Activated naive CD4-positive, alpha-beta T cell treated with anti-CD3 and anti-CD28 coated beads, Interleukin-2, amount 50 U/mL, for 24 hours (primary cell): ENCODE measurements at regions not wholly inside any gene's neighbourhood (a gene's known extent, or its start where the extent isn't known, plus 50 kb on each side); places are given as distances from the start of the nearest gene placed in this dataset.

Source experiments
- H3K27ac Mint-ChIP-seq: one replicate; pipeline ENCODE4 v1.8.0; 2021; ENCODE audit warnings: mild to moderate bottlenecking, mixed read lengths
- H3K27me3 Mint-ChIP-seq: one replicate; pipeline ENCODE4 v1.8.0; 2021; ENCODE audit warnings: mixed read lengths
- H3K36me3 Mint-ChIP-seq: one replicate; pipeline ENCODE4 v1.8.0; 2021; ENCODE audit warnings: mixed read lengths
- H3K4me1 Mint-ChIP-seq: one replicate; pipeline ENCODE4 v1.8.0; 2021; ENCODE audit warnings: mixed read lengths
- H3K4me3 Mint-ChIP-seq: one replicate; pipeline ENCODE4 v1.8.0; 2021; ENCODE audit warnings: mild to moderate bottlenecking, mixed read lengths
- H3K9me3 Mint-ChIP-seq: one replicate; pipeline ENCODE4 v1.8.0; 2021; ENCODE audit warnings: mixed read lengths

GRCh38 chr22:48241658-48242057 lies 1479.2 kb downstream of the TBC1D22A start:
- Mint-ChIP-seq H3K4me1 (no peaks in the 10 kb centered on the region), H3K27me3 (peaks cover 6% of the 10 kb centered on the region), H3K36me3 (no peaks in the 10 kb centered on the region), H3K9me3 (no peaks in the 10 kb centered on the region), H3K27ac (no peak overlapping the region), H3K4me3 (no peak overlapping the region)

GRCh38 chr22:48240935-48241230 lies 1478.4 kb downstream of the TBC1D22A start:
- H3K27me3 Mint-ChIP-seq, result peaks cover 7% of the 10 kb centered on the region
- H3K4me1 Mint-ChIP-seq, result no peaks in the 10 kb centered on the region
- no peaks in the 10 kb centered on the region for H3K36me3 Mint-ChIP-seq
- H3K27ac Mint-ChIP-seq, result no peak overlapping the region
- H3K4me3 Mint-ChIP-seq, result no peak overlapping the region
- no peaks in the 10 kb centered on the region for H3K9me3 Mint-ChIP-seq

GRCh38 chr22:48240148-48240934 lies 1477.9 kb downstream of the TBC1D22A start:
- H3K27ac Mint-ChIP-seq, result no peak overlapping the region
- no peak overlapping the region for H3K4me3 Mint-ChIP-seq
- H3K4me1 Mint-ChIP-seq, result no peaks in the 10 kb centered on the region

GRCh38 chr22:48239461-48240147 lies 1477.2 kb downstream of the TBC1D22A start:
- Mint-ChIP-seq H3K36me3 (no peaks in the 10 kb centered on the region), H3K9me3 (no peaks in the 10 kb centered on the region), H3K27ac (no peak overlapping the region)

More at GRCh38 chr22:48240148-48240934, 1477.9 kb downstream of the TBC1D22A start:
- peaks cover 9% of the 10 kb centered on the region for H3K27me3 Mint-ChIP-seq
- no peaks in the 10 kb centered on the region for H3K9me3 Mint-ChIP-seq
- no peaks in the 10 kb centered on the region for H3K36me3 Mint-ChIP-seq

GRCh38 chr22:48238966-48239365 lies 1476.5 kb downstream of the TBC1D22A start:
- Mint-ChIP-seq H3K36me3 (no peaks in the 10 kb centered on the region), H3K27ac (no peak overlapping the region), H3K4me1 (no peaks in the 10 kb centered on the region), H3K27me3 (peaks cover 8% of the 10 kb centered on the region), H3K4me3 (no peak overlapping the region), H3K9me3 (no peaks in the 10 kb centered on the region)

More at GRCh38 chr22:48239461-48240147, 1477.2 kb downstream of the TBC1D22A start:
- Mint-ChIP-seq H3K4me3 (no peak overlapping the region), H3K4me1 (no peaks in the 10 kb centered on the region), H3K27me3 (peaks cover 8% of the 10 kb centered on the region)

GRCh38 chr22:48238284-48238915 lies 1476.0 kb downstream of the TBC1D22A start:
- Mint-ChIP-seq H3K4me3 (no peak overlapping the region), H3K9me3 (no peaks in the 10 kb centered on the region), H3K27me3 (peaks cover 8% of the 10 kb centered on the region), H3K4me1 (no peaks in the 10 kb centered on the region), H3K36me3 (no peaks in the 10 kb centered on the region), H3K27ac (no peak overlapping the region)

GRCh38 chr22:48237466-48238283 lies 1475.2 kb downstream of the TBC1D22A start:
- H3K27ac Mint-ChIP-seq, result no peak overlapping the region
- H3K27me3 Mint-ChIP-seq, result peaks cover 8% of the 10 kb centered on the region
- no peaks in the 10 kb centered on the region for H3K36me3 Mint-ChIP-seq
- no peaks in the 10 kb centered on the region for H3K9me3 Mint-ChIP-seq
- no peaks in the 10 kb centered on the region for H3K4me1 Mint-ChIP-seq
- H3K4me3 Mint-ChIP-seq, result no peak overlapping the region

- Mint-ChIP-seq H3K4me3 (no peak overlapping the region), H3K36me3 (no peaks in the 10 kb centered on the region), H3K9me3 (peaks cover 5% of the 10 kb centered on the region), H3K4me1 (no peaks in the 10 kb centered on the region), H3K27me3 (peaks cover 8% of the 10 kb centered on the region), H3K27ac (no peak overlapping the region)
Measured at GRCh38 chr22:48236261-48236660, 1473.8 kb downstream of the TBC1D22A start.

- Mint-ChIP-seq H3K4me3 (no peak overlapping the region), H3K27ac (no peak overlapping the region)
Measured at GRCh38 chr22:48235744-48236143, 1473.3 kb downstream of the TBC1D22A start.

GRCh38 chr22:48234011-48234410 lies 1471.6 kb downstream of the TBC1D22A start:
- Mint-ChIP-seq H3K9me3 (peaks cover 5% of the 10 kb centered on the region), H3K27ac (no peak overlapping the region), H3K4me1 (no peaks in the 10 kb centered on the region), H3K27me3 (peaks cover 3% of the 10 kb centered on the region), H3K4me3 (no peak overlapping the region), H3K36me3 (no peaks in the 10 kb centered on the region)

More at GRCh38 chr22:48235744-48236143, 1473.3 kb downstream of the TBC1D22A start:
- Mint-ChIP-seq H3K4me1 (no peaks in the 10 kb centered on the region), H3K27me3 (peaks cover 7% of the 10 kb centered on the region), H3K9me3 (peaks cover 5% of the 10 kb centered on the region), H3K36me3 (no peaks in the 10 kb centered on the region)

- Mint-ChIP-seq H3K4me3 (no peak overlapping the region), H3K4me1 (no peaks in the 10 kb centered on the region), H3K27me3 (peaks cover 4% of the 10 kb centered on the region), H3K27ac (no peak overlapping the region), H3K36me3 (no peaks in the 10 kb centered on the region), H3K9me3 (peaks cover 5% of the 10 kb centered on the region)
Measured at GRCh38 chr22:48233586-48233985, 1471.1 kb downstream of the TBC1D22A start.

GRCh38 chr22:48228468-48228867 lies 1466.0 kb downstream of the TBC1D22A start:
- Mint-ChIP-seq H3K9me3 (peaks cover 5% of the 10 kb centered on the region), H3K27me3 (peaks cover 1% of the 10 kb centered on the region), H3K4me1 (no peaks in the 10 kb centered on the region), H3K4me3 (no peak overlapping the region), H3K27ac (no peak overlapping the region), H3K36me3 (no peaks in the 10 kb centered on the region)

GRCh38 chr22:48227341-48228018 lies 1465.0 kb downstream of the TBC1D22A start:
- Mint-ChIP-seq H3K4me3 (no peak overlapping the region), H3K4me1 (no peaks in the 10 kb centered on the region), H3K36me3 (no peaks in the 10 kb centered on the region), H3K9me3 (peaks cover 5% of the 10 kb centered on the region), H3K27ac (no peak overlapping the region), H3K27me3 (peaks cover 1% of the 10 kb centered on the region)

GRCh38 chr22:48226026-48227013 lies 1463.9 kb downstream of the TBC1D22A start:
- Mint-ChIP-seq H3K36me3 (no peaks in the 10 kb centered on the region), H3K27ac (no peak overlapping the region), H3K9me3 (no peaks in the 10 kb centered on the region), H3K27me3 (peaks cover 1% of the 10 kb centered on the region), H3K4me1 (no peaks in the 10 kb centered on the region), H3K4me3 (no peak overlapping the region)
